H1 (cell line): ENCODE measurements at regions not wholly inside any gene's neighbourhood (a gene's known extent, or its start where the extent isn't known, plus 50 kb on each side); places are given as distances from the start of the nearest gene placed in this dataset.

Experiments
- CTCF ChIA-PET: fragments of 300-600 bp; sonication (Branson Sonifier 250); formaldehyde crosslinking; loops from one replicate; lab custom pipeline; 2021; ENCODE audit not compliant: partially characterized antibody; lab: Charles Lee
- POLR2A ChIA-PET: fragments of 300-600 bp; sonication (Branson Sonifier 250); formaldehyde crosslinking; loops from one replicate; lab custom pipeline; 2021; ENCODE audit warnings: inconsistent platforms; ENCODE audit not compliant: partially characterized antibody; lab: Charles Lee
- DNase-seq, 2 experiments: peaks; one replicate each; pipeline versions ENCODE4 v3.0.0 to v3.0.0-alpha.2; 2010 to 2022; ENCODE audit warnings: low spot score in 2 of 2, low read depth in 1 of 2, mixed read lengths in 1 of 2
- FAIRE-seq: peaks from 2 replicates; lab custom pipeline; 2011; peaks lifted over from hg19 to GRCh38; lab: Jason Lieb, UNC
- H2AFZ ChIP-seq: 2 replicates; pipeline ENCODE4 v1.8.1; 2012; ENCODE audit warnings: low read length, inconsistent platforms
- H2AK5ac ChIP-seq: 2 replicates; pipeline ENCODE4 v1.6.1; 2013; ENCODE audit warnings: low read depth, low read length
- H2BK120ac ChIP-seq: replicated peaks from 2 replicates; pipeline ENCODE3; 2013; ENCODE audit warnings: low read depth, low read length, inconsistent platforms
- H2BK12ac ChIP-seq: 2 replicates; pipeline ENCODE4 v1.6.1; 2013; ENCODE audit warnings: low read depth, low read length
- H2BK15ac ChIP-seq: 2 replicates; pipeline ENCODE4 v1.6.1; 2013; ENCODE audit warnings: low read length
- H2BK20ac ChIP-seq: 2 replicates; pipeline ENCODE4 v1.6.1; 2013; ENCODE audit warnings: low read length
- H2BK5ac ChIP-seq: 2 replicates; pipeline ENCODE4 v1.6.1; 2013; ENCODE audit warnings: low read depth, low read length
- H3K14ac ChIP-seq: 2 replicates; pipeline ENCODE4 v1.6.1; 2013; ENCODE audit warnings: inconsistent platforms; ENCODE audit not compliant: insufficient read length
- H3K18ac ChIP-seq: 2 replicates; pipeline ENCODE4 v1.6.1; 2013; ENCODE audit warnings: low read length; ENCODE audit errors: extremely low read depth
- H3K23ac ChIP-seq: 2 replicates; pipeline ENCODE4 v1.6.1; 2013; ENCODE audit warnings: inconsistent platforms; ENCODE audit not compliant: insufficient read length
- H3K23me2 ChIP-seq: 2 replicates; pipeline ENCODE4 v1.6.1; 2013; ENCODE audit warnings: low read depth, low read length
- H3K27ac ChIP-seq: 2 replicates; pipeline ENCODE4 v1.6.1; 2011; ENCODE audit warnings: low read depth, low read length, inconsistent platforms
- H3K27me3 ChIP-seq, 4 experiments: replicated peaks in 1 of 4; 1 replicate in 1 of 4; 2 replicates in 3 of 4; pipeline versions ENCODE4 v1.6.1 to v1.8.1; 2011 to 2013; ENCODE audit warnings: low read length in 3 of 4, mild to moderate bottlenecking in 3 of 4, inconsistent platforms in 2 of 4, mixed read lengths in 2 of 4, moderate library complexity in 1 of 4; ENCODE audit not compliant: control insufficient read depth in 3 of 4, insufficient read depth in 3 of 4; ENCODE audit errors: extremely low read depth in 1 of 4
- H3K36me3 ChIP-seq, 4 experiments: 2 replicates each; pipeline versions ENCODE4 v1.6.1 to v1.8.1; 2011 to 2013; ENCODE audit warnings: mild to moderate bottlenecking in 4 of 4, low read length in 3 of 4, moderate library complexity in 2 of 4, control low read depth in 1 of 4, inconsistent platforms in 1 of 4; ENCODE audit not compliant: insufficient read depth in 4 of 4, control insufficient read depth in 2 of 4
- H3K4ac ChIP-seq: replicated peaks from 2 replicates; pipeline ENCODE3; 2013; ENCODE audit warnings: low read length, low read depth, mixed read lengths, inconsistent platforms; ENCODE audit not compliant: insufficient read length
- H3K4me1 ChIP-seq, 4 experiments: replicated peaks in 1 of 4; 1 replicate in 1 of 4; 2 replicates in 3 of 4; pipeline versions ENCODE4 v1.6.1 to v1.8.1; 2011 to 2013; ENCODE audit warnings: low read length in 3 of 4, inconsistent platforms in 2 of 4, mixed read lengths in 1 of 4; ENCODE audit not compliant: insufficient read depth in 4 of 4, control insufficient read depth in 3 of 4
- H3K4me2 ChIP-seq, 2 experiments: 2 replicates each; pipeline versions ENCODE4 v1.6.1 to v1.8.1; 2011 to 2013; ENCODE audit warnings: low read depth in 2 of 2, low read length in 2 of 2, control low read depth in 1 of 2, inconsistent platforms in 1 of 2, mild to moderate bottlenecking in 1 of 2; ENCODE audit not compliant: insufficient read depth in 1 of 2
- H3K4me3 ChIP-seq, 4 experiments: fragments of 200-600, 300-600 bp in 1 of 4; sonication (generic), shearing (Covaris generic), sonication (Bioruptor Twin) in 1 of 4; 2 replicates each; pipeline versions ENCODE4 v1.5.1 to v1.8.1; 2011 to 2016; ENCODE audit warnings: low read length in 4 of 4, low read depth in 3 of 4, control low read depth in 2 of 4, inconsistent platforms in 2 of 4, mild to moderate bottlenecking in 2 of 4, mixed read lengths in 1 of 4, moderate library complexity in 1 of 4; ENCODE audit not compliant: insufficient read depth in 2 of 4; ENCODE audit errors: extremely low read depth in 1 of 4
- H3K56ac ChIP-seq: replicated peaks from 2 replicates; pipeline ENCODE3; 2013; ENCODE audit warnings: low read depth, mild to moderate bottlenecking, mixed read lengths, low read length, inconsistent platforms; ENCODE audit not compliant: insufficient read length
- H3K79me1 ChIP-seq: 2 replicates; pipeline ENCODE4 v1.6.1; 2013; ENCODE audit warnings: low read depth, low read length, control low read depth
- H3K79me2 ChIP-seq, 2 experiments: 2 replicates each; pipeline versions ENCODE4 v1.6.1 to v1.8.1; 2012 to 2013; ENCODE audit warnings: low read length in 2 of 2, mild to moderate bottlenecking in 2 of 2, inconsistent platforms in 1 of 2; ENCODE audit not compliant: insufficient read depth in 2 of 2, control insufficient read depth in 1 of 2
- H3K9ac ChIP-seq, 4 experiments: replicated peaks in 1 of 4; 1 replicate in 1 of 4; 2 replicates in 3 of 4; pipeline versions ENCODE4 v1.6.1 to v1.8.1; 2011 to 2013; ENCODE audit warnings: low read depth in 3 of 4, low read length in 3 of 4, control low read depth in 2 of 4, mild to moderate bottlenecking in 2 of 4, moderate library complexity in 2 of 4, inconsistent platforms in 1 of 4; ENCODE audit errors: extremely low read depth in 1 of 4
- H3K9me3 ChIP-seq, 2 experiments: 2 replicates each; pipeline versions ENCODE4 v1.6.1 to v1.8.1; 2012 to 2013; ENCODE audit warnings: mild to moderate bottlenecking in 2 of 2, moderate library complexity in 2 of 2, control low read depth in 1 of 2, inconsistent platforms in 1 of 2, low read depth in 1 of 2, low read length in 1 of 2, mixed read lengths in 1 of 2; ENCODE audit not compliant: insufficient read depth in 2 of 2
- H4K20me1 ChIP-seq, 2 experiments: replicated peaks in 1 of 2; 2 replicates each; pipeline versions ENCODE3 to v1.8.1; 2011 to 2013; ENCODE audit warnings: inconsistent platforms in 2 of 2, low read length in 2 of 2, mild to moderate bottlenecking in 1 of 2; ENCODE audit not compliant: insufficient read depth in 2 of 2, control insufficient read depth in 1 of 2
- H4K5ac ChIP-seq: 2 replicates; pipeline ENCODE4 v1.6.1; 2013; ENCODE audit warnings: low read length, low read depth, mixed read lengths, inconsistent platforms; ENCODE audit not compliant: insufficient read length
- H4K8ac ChIP-seq: 2 replicates; pipeline ENCODE4 v1.8.0; 2013; ENCODE audit warnings: mild to moderate bottlenecking, moderate library complexity, low read length, inconsistent platforms; ENCODE audit not compliant: insufficient read depth; ENCODE audit errors: extremely low read depth
- H4K91ac ChIP-seq: replicated peaks from 2 replicates; pipeline ENCODE3; 2013; ENCODE audit warnings: low read length, mixed read lengths, inconsistent platforms; ENCODE audit not compliant: insufficient read length
- ASH2L ChIP-seq: fragments of 200-600, 300-600 bp; sonication (generic); IDR thresholded peaks from one replicate; pipeline ENCODE4 v1.7.1; 2017; ENCODE audit warnings: low read length
- E2F6 ChIP-seq: IDR thresholded peaks from 2 replicates; pipeline ENCODE4 v1.6.1; 2012; ENCODE audit warnings: inconsistent platforms
- EP300 ChIP-seq, 2 experiments: IDR thresholded peaks; 1 replicate in 1 of 2; 2 replicates in 1 of 2; pipeline ENCODE4 v1.6.1; 2011 to 2012; ENCODE audit warnings: low read depth in 2 of 2, low read length in 2 of 2, mild to moderate bottlenecking in 2 of 2, borderline replicate concordance in 1 of 2, inconsistent platforms in 1 of 2, moderate library complexity in 1 of 2
- JUN ChIP-seq: IDR thresholded peaks from 2 replicates; pipeline ENCODE4 v1.6.1; 2011; ENCODE audit warnings: low read depth, mild to moderate bottlenecking, improper control_type of control experiment, low read length
- POLR2A ChIP-seq, 2 experiments: IDR thresholded peaks; 1 replicate in 1 of 2; 2 replicates in 1 of 2; pipeline ENCODE4 v1.6.1; 2011; ENCODE audit warnings: low read depth in 2 of 2, low read length in 2 of 2, mild to moderate bottlenecking in 2 of 2; ENCODE audit errors: control extremely low read depth in 1 of 2
- RXRA ChIP-seq: IDR thresholded peaks from 2 replicates; pipeline ENCODE4 v1.6.1; 2011; ENCODE audit warnings: low read depth, mild to moderate bottlenecking, low read length, moderate library complexity; ENCODE audit not compliant: insufficient read depth
- SIN3A ChIP-seq, 2 experiments: IDR thresholded peaks in 1 of 2; conservative IDR thresholded peaks in 1 of 2; 2 replicates each; pipeline ENCODE4 v1.6.1; 2011 to 2012; ENCODE audit warnings: low read length in 2 of 2, improper control_type of control experiment in 1 of 2, low read depth in 1 of 2, mild to moderate bottlenecking in 1 of 2
- SP2 ChIP-seq: IDR thresholded peaks from 2 replicates; pipeline ENCODE4 v1.6.1; 2012; ENCODE audit warnings: mild to moderate bottlenecking, low read length, inconsistent platforms
- SP4 ChIP-seq: IDR thresholded peaks from 2 replicates; pipeline ENCODE4 v1.6.1; 2012; ENCODE audit warnings: low read length, inconsistent platforms
- TAF7 ChIP-seq: optimal IDR thresholded peaks from 2 replicates; pipeline ENCODE3; 2011; ENCODE audit warnings: low read depth, mild to moderate bottlenecking, inconsistent platforms, low read length, moderate library complexity, borderline replicate concordance
- WGBS, 2 experiments: shearing (Covaris generic) in 1 of 2; methylation state at CpG; one replicate each; pipeline versions ENCODE4 v1.1.6 to v1.1.7; 2013 to 2015; ENCODE audit warnings: low lambda C conversion rate in 2 of 2, mixed read lengths in 2 of 2, inconsistent platforms in 1 of 2, low coverage in 1 of 2, missing lambda C conversion rate in 1 of 2; ENCODE audit not compliant: insufficient replicate concordance in 2 of 2, insufficient coverage in 1 of 2, insufficient read length in 1 of 2; ENCODE audit errors: extremely low coverage in 1 of 2, missing lambda C conversion rate in 1 of 2; 5-methylcytosine and 5-hydroxymethylcytosine counted together

- ChIA-PET CTCF (no interaction called here), POLR2A (no interaction called here)
- Histone ChIP-seq H4K5ac (no peak overlapping the region), H3K23ac (no peak overlapping the region), H2BK12ac (no peak overlapping the region), H3K79me1 (no peaks in the 10 kb centered on the region), H3K79me2 (no peaks in the 10 kb centered on the region), H2BK15ac (no peak overlapping the region), H3K18ac (no peak overlapping the region), H2AK5ac (no peak overlapping the region), H4K20me1 (no peaks in the 10 kb centered on the region), H2BK120ac (no peak overlapping the region), H3K36me3 (no peaks in the 10 kb centered on the region), H3K27me3 (peaks cover 0 to 1% (median 0%) of the 10 kb centered on the region in 4 experiments; a peak in 1 of 7 replicates), H3K4me2 (no peak overlapping the region), H2BK20ac (no peak overlapping the region), H2AFZ (no peak overlapping the region), H3K9ac (no peak overlapping the region), H4K91ac (no peak overlapping the region), H3K56ac (no peak overlapping the region), H3K14ac (no peak overlapping the region), H2BK5ac (no peak overlapping the region), H3K4me1 (no peaks in the 10 kb centered on the region), H3K4ac (no peak overlapping the region), H4K8ac (no peak overlapping the region), H3K4me3 (no peak overlapping the region), H3K23me2 (no peaks in the 10 kb centered on the region), H3K27ac (no peak overlapping the region), H3K9me3 (no peaks in the 10 kb centered on the region; a peak in 1 of 4 replicates)
- FAIRE-seq (no peak), DNase-seq (no peak)
- WGBS, 2 experiments, result 94% methylated on average over 3 of the region's 3 CpGs; no CpG with 5 or more reads in 1 of the 2 experiments
- TF ChIP-seq RXRA (no peak), SIN3A (conservative IDR thresholded peaks at IDR 0.05 in 1 of 2, IDR thresholded peaks at IDR 0.05 in 1 of 2; ENCODE audit: low read depth in 1 of 2, low read length in 2 of 2) (no peak), ASH2L (no peak), POLR2A (IDR thresholded peaks at IDR 0.05; ENCODE audit: control extremely low read depth in 1 of 2, low read depth in 2 of 2, low read length in 2 of 2) (no peak), EP300 (IDR thresholded peaks at IDR 0.05; ENCODE audit: borderline replicate concordance in 1 of 2, low read depth in 2 of 2, low read length in 2 of 2) (no peak), JUN (no peak), SP4 (no peak), SP2 (no peak), E2F6 (no peak), TAF7 (no peak)
These were observed 187.0 kb downstream of the PTPN20 start for GRCh38 chr10:47098238-47098637.
